ENCODE measurements at regions not wholly inside any gene's neighbourhood (a gene's known extent, or its start where the extent isn't known, plus 50 kb on each side); places are given as distances from the start of the nearest gene placed in this dataset.
"Not testable (repeated sequence)": the region's sequence is repeated elsewhere in the genome, so short reads cannot be mapped to it uniquely, and the experiment has no call there.

DNA sequence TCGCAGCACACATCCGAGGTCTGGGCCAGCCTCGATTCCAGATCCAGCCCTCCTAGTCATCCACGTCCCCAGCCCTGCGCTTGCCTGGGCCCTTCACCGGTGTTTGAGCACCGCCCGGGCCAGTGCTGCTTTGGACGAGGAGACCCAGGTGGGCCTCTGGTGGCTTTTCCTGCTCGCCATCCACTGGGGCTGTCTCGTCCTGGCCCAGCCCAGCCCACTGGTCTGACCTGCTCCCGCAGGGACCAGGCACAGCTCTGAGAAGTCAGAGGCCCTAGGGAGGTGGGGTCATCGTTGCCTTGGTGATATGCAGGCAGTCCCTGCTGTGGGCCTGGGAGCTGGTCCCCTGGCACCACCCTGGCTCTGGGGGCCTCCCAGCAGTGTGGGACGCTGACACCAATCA lies 200.8 kb downstream of the USP22 start:
- DNase-seq (ENCODE audit: low read depth in 2 of 2) = not testable (repeated sequence)

- not testable (repeated sequence) for DNase-seq (ENCODE audit: low read depth in 2 of 2)
Observed at GRCh38 chr17:20843261-20843660, 199.6 kb downstream of the USP22 start.

GRCh38 chr17:20843799-20844553 lies 198.8 kb downstream of the USP22 start:
- peak; percentile 29 to 49 for DNase-seq (ENCODE audit: low read depth in 2 of 2)

GRCh38 chr17:20848869-20849443 lies 193.9 kb downstream of the USP22 start:
- not testable (repeated sequence) for DNase-seq (ENCODE audit: low read depth in 2 of 2)

GRCh38 chr17:20851591-20852238 lies 191.1 kb downstream of the USP22 start:
- DNase-seq (ENCODE audit: low read depth in 2 of 2) = not testable (repeated sequence)

- DNase-seq (ENCODE audit: low read depth in 2 of 2) = no peak
Observed at GRCh38 chr17:20852239-20852989, 190.4 kb downstream of the USP22 start.

- DNase-seq (ENCODE audit: low read depth in 2 of 2) = no peak
Observed at GRCh38 chr17:20852990-20853370, 189.8 kb downstream of the USP22 start.

DNA sequence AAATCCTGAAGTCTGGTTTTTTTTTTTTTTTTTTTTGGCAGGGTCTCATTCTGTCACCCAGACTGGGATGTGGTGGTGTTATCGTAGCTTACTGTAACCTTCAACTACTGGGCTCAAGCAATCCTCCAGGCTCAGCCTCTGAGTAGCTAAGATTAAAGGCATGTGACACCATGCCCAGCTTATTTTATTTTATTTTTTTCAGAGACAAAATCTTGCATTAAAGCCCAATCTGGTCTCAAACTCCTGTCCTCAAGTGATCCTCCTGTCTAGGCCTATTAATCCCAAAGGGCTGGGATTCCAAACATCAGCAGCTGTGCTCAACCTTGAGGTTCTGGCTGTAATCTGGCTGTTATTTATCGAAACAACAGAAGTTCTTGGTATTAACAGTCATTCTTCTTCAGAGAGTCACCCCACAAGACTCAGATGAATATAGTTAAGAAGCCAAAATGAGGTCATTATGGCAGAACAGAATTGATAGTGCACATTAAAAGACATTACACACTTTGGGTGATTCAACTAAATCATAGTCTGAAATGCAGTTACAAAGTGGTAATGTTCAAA lies 186.8 kb downstream of the USP22 start:
- not testable (repeated sequence) for DNase-seq (ENCODE audit: low read depth in 2 of 2)

DNA sequence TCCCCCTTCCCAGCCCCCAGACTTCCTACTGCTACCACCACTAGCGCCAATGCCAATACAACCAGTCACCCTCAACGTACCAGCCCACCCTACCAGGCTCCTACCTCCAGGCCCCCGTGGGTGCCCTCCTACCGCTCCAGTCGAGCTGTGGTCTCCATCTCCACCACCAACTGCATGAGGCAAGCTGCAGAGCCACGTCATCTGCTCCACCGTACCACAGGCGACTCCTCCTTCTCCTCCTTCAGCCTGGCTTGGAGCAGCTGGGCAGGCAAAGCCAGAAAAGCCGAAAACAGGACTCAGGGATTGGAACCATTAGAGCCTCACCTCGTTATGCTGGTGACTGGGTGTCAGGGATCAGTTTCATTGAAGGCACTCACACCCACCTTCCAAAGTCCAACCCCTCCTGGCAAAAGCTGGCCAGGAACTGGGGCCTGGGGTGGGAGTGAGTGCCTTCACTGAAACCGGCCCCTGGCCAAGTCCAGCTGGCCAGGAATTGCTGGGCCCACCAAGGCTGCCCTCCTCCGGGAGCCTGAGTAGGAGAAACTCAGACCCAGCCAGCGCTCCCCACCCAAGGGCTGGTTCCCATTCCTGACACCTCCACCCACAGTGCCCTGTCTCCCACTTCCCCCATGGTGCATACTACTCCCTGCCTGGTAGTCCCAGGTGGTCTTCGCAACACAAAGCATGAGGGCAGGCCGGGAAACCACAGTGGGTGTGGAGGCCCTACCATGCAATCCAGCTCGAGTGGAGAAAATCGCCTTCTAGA lies 176.2 kb downstream of the USP22 start:
- DNase-seq (ENCODE audit: low read depth in 2 of 2) = not testable (repeated sequence)

GRCh38 chr17:20867436-20867937 lies 175.3 kb downstream of the USP22 start:
- DNase-seq (ENCODE audit: low read depth in 2 of 2) = not testable (repeated sequence)

- not testable (repeated sequence) for DNase-seq (ENCODE audit: low read depth in 2 of 2)
Observed at GRCh38 chr17:20867938-20868661, 174.7 kb downstream of the USP22 start.

DNA sequence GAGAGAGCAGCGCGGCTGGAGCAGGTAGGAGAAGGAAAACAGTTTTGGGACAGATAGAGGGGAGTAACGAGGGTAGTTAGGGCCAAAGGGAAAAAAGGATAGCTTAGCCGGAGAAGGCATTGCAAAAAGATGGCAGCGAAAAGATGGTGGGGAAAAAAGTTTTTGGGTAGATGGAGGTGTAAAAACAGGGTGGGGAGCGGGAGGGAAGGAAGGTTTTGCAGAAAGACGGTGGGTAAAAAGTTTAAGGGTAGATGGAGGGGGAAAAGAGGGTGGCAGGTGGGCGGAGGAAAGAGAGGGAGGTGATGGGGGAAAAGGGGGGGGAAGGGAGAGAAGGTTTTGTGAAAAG lies 174.2 kb downstream of the USP22 start:
- DNase-seq (ENCODE audit: low read depth in 2 of 2) = not testable (repeated sequence)

GRCh38 chr17:20873173-20873572 lies 169.6 kb downstream of the USP22 start:
- DNase-seq (ENCODE audit: low read depth in 2 of 2) = not testable (repeated sequence)

- not testable (repeated sequence) for DNase-seq (ENCODE audit: low read depth in 2 of 2)
Observed at GRCh38 chr17:20873688-20874328, 169.0 kb downstream of the USP22 start.

- not testable (repeated sequence) for DNase-seq (ENCODE audit: low read depth in 2 of 2)
Observed at GRCh38 chr17:20877384-20877783, 165.4 kb downstream of the USP22 start.

DNA sequence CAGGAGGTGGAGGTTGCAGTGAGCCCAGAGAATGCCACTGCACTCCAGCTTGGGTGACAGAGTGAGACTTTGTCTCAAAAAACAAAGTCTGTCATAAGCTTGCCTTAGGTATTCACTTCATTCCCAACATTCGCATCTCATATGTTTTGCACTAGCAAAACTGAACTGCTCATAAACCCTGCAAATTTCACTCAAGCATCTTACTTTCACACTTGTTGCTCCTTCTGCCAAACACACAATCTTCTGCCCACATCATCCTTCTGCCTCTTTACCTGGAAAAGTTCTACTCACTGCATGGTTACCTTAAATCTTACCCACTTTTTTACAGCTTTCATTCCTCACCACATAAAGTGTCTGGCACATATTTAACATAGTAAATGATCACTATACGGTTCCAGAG lies 152.5 kb downstream of the USP22 start:
- no peak for DNase-seq (ENCODE audit: low read depth in 2 of 2)

DNA sequence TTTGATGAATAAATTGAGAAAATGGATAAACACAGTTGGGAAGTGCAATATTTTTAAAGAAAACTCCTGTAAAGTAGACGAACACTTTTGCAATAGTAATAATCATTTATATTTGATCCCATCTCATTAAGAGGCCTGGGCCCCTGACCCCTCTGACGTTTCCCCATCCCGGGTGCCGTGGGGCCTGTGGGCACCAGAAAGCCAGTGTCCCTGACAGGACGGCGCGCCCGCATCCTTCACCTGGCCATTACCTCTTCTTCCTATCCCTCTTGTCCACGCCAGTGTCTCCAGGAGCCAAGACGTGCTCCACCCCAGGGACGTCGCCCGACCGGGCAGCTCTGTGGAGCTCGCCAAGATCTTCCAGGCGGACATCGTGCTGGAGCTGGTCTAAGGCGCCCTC lies 147.4 kb downstream of the USP22 start:
- DNase-seq (ENCODE audit: low read depth in 2 of 2) = not testable (repeated sequence)

- peak; percentile 7 to 15 for DNase-seq (ENCODE audit: low read depth in 2 of 2)
Observed at GRCh38 chr17:20896153-20896649, 146.6 kb downstream of the USP22 start.

GRCh38 chr17:20898726-20899125 lies 144.1 kb downstream of the USP22 start:
- not testable (repeated sequence) for DNase-seq (ENCODE audit: low read depth in 2 of 2)
